ENCODE measurements at regions not wholly inside any gene's neighbourhood (a gene's known extent, or its start where the extent isn't known, plus 50 kb on each side); places are given as distances from the start of the nearest gene placed in this dataset.

DNA sequence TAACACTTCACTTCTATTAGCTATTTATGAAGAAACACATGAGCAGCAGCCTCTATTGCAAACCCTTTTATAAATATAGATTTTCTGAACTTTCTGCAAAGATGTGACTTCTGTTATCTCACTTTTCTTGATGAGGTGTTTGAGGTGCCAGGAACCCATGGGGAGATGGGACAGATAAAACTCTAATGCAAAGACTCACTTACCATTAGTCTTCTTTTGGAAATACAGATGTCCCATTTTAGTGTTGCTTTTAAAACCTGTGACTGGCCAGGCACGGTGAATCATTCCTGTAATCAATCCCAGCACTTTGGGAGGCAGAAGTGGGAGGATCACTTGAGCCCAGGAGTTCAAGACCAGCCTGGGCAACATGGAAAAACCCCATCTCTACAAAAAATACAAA lies 171.3 kb upstream of the GAS1 start:
- no peak for DNase-seq (ENCODE audit: low spot score)

- peak; percentile 10 for DNase-seq (ENCODE audit: low spot score)
These were observed 172.1 kb upstream of the GAS1 start for GRCh38 chr9:87119328-87119881.

DNA sequence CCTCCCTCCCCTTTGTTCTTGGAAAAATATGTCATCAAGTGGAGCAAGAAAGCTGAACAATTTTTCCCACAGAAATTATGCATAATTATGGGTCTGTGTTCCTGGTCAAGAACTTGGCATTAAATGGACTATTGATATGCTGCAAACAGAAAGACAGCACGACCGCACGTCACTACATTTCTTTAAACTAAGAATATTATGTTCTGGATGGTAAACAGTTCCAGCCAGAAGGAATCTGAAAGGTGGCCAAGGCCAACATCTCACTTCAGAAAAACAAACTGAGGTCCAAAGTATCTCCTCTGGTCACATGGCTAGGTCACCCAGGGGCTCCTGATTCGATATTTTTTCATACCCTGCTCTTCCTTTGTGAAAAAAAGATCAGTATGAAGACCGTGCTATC lies 173.3 kb upstream of the GAS1 start:
- DNase-seq (ENCODE audit: low spot score), result no peak

GRCh38 chr9:87122947-87123685 lies 175.8 kb upstream of the GAS1 start:
- DNase-seq (ENCODE audit: low spot score), result no peak

DNA sequence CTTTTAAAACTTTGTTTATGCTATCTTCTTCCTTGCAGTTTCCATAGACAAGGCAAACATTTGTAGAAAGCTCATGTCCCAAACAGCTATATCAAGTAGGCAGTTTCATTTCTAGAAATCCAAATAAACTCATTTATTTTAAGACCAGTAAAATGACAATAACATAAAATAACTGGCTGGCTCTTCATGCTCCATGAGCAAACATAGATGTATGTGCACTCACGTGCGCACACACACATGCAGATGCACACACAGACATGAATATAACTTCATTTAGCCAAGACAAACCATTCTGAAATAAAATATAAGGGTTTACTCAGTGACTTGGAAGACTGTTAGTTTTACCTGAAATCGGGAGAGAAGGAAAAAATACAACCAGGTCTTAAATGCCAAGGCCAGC lies 176.5 kb upstream of the GAS1 start:
- no peak for DNase-seq (ENCODE audit: low spot score)

DNA sequence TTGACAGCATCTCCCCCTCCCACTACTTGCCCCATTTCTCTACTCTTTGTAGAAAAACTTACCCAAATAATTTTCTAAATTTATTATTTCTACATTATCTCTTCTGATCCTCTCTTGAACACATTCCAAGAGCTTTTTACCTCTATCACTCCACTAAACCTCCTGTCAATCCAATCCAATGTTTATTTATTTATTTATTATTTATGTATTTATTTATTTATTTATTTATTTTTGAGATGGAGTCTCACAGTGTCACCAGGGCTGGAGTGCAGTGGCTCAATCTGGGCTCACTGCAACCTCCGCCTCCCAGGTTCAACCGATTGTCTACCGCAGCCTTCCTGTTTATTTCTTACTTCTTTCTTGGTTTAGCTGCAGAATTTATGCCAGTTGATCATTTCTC lies 178.5 kb upstream of the GAS1 start:
- DNase-seq (ENCODE audit: low spot score), result no peak

DNA sequence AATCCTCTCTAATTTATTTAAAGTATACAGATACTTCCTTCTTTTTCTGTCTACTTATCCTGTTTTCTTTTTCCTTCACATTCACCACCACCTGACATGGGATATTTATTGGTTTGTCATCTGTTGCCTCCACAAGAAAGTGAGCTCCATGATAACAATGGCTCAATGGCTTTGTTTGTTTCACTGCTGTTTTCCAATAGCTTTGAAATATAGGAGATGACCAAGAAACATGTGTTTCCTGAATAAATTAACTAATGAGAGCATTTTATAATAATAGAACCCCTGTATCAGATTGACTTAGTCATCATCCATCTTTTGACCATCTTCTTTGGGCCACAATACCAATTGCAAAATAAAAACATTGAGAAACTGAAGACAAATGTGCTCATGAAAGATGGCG lies 180.2 kb upstream of the GAS1 start:
- DNase-seq (ENCODE audit: low spot score), result no peak

- DNase-seq (ENCODE audit: low spot score), result no peak
These were observed 180.8 kb upstream of the GAS1 start for GRCh38 chr9:87127978-87128614.

DNA sequence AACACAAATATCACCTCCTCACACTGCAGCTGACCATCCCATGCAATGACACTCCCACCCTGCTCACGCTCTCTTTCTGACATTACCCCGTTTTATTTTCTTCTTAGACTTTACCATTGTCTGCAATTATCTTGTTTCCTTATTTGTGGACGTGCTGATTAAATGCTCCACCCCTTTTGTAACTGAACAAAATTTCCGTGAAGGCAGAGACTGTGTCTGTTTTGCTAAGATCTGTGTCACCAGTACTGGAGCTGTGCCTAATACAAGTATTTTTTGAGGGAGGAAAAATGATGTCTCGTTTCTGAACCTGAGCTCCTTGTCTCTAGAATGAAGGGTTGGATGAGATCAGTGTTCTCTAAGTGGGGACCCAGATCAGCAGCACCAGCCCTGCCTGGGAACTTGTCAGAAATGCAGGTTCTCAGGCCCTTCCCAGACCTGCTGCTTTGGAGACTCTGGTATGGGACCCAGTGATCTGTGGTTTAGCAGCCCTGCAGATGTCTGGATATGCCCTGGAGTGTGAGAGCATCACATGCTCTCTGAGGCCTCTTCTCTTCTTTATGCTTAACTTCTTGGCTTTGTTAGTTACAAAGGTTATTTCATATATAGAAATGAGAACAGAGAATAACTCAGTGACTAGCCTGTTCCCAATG lies 181.7 kb upstream of the GAS1 start:
- no peak for DNase-seq (ENCODE audit: low spot score)

DNA sequence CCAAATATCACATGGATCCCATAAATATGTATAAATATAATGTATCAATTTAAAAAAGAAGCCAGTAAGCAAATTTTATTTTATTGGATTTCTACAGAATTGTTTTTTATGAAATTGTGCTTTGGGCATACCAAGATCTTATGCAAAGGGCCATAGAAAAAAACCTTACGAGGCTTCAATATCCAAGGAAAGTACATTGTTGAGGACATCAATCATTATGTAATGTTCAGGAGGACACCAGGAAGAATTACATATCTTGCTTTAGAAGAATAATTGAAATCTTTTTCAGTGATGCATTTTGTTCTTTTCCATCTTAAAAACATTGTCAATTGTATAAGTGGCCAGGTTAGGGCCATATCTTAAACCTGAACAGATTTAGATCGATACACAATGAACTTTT lies 187.8 kb upstream of the GAS1 start:
- no peak for DNase-seq (ENCODE audit: low spot score)

- DNase-seq (ENCODE audit: low spot score), result peak; percentile 24
These were observed 190.4 kb upstream of the GAS1 start for GRCh38 chr9:87137718-87138117.

GRCh38 chr9:87138128-87139040 lies 191.1 kb upstream of the GAS1 start:
- DNase-seq (ENCODE audit: low spot score), result no peak

GRCh38 chr9:87139099-87139730 lies 191.9 kb upstream of the GAS1 start:
- no peak for DNase-seq (ENCODE audit: low spot score)

GRCh38 chr9:87140142-87140541 lies 192.8 kb upstream of the GAS1 start:
- DNase-seq (ENCODE audit: low spot score), result no peak

DNA sequence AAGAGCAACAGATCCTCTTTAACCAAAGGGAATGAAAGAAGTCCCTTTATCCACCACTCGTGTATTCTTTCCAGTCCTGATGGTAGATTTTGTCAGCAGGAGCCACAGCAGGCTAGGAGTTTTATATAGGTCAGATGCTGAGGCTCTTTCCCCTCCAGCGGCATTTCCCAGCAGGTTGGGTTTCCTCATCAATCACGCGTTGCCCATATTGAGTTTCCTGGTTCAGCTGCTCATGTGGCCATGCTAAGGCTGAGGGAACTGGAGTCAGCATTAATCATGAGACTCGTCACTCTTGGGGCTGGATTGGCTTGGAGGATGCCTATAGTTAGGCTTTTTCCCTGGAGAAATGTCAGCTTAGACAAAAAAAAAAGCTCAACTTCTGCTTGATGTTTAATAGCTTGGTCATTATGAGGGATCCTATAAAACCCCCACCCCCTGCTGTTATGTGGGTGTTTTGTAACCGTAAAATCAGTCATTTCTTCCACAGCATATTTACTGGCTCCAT lies 193.4 kb upstream of the GAS1 start:
- DNase-seq (ENCODE audit: low spot score), result no peak

DNA sequence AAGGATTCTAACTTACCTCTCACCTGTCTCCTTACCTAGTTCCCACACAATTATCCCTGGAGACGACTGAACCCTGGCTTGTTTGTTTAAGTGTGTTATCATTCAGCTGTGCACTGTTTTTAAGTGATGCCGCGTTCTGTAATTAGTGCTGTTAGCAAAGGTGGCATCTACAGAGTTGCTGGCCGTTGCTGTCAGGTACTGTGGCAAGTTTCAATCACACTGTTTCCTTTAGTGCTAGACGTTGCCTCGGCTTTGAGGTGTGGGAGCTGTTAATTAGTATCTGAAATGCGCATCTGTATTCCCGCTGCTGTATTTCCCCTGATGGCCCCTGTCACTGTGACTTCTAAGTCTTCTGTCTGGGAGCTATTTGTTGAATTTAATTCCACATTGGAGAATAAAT lies 193.8 kb upstream of the GAS1 start:
- no peak for DNase-seq (ENCODE audit: low spot score)

- DNase-seq (ENCODE audit: low spot score), result no peak
These were observed 199.6 kb upstream of the GAS1 start for GRCh38 chr9:87146933-87147332.

DNA sequence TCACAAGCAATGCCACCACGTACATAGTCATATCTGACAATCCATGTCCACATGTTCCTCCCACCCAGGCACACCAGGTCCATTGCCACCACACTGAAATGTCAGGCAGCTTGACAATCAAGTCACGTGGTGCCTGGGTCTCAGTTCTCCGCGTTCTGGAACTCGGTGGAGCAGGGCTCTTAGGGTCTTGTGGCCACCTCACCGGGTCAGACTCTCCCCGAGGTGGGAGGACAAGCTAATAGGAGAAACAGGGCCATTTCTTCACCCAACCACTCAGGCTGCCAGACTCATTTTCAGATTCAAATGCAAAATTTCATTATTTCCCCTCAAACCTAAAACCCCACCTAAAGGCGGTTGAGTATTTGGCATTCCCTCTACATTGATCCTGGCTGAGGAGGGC lies 200.5 kb upstream of the GAS1 start:
- no peak for DNase-seq (ENCODE audit: low spot score)

DNA sequence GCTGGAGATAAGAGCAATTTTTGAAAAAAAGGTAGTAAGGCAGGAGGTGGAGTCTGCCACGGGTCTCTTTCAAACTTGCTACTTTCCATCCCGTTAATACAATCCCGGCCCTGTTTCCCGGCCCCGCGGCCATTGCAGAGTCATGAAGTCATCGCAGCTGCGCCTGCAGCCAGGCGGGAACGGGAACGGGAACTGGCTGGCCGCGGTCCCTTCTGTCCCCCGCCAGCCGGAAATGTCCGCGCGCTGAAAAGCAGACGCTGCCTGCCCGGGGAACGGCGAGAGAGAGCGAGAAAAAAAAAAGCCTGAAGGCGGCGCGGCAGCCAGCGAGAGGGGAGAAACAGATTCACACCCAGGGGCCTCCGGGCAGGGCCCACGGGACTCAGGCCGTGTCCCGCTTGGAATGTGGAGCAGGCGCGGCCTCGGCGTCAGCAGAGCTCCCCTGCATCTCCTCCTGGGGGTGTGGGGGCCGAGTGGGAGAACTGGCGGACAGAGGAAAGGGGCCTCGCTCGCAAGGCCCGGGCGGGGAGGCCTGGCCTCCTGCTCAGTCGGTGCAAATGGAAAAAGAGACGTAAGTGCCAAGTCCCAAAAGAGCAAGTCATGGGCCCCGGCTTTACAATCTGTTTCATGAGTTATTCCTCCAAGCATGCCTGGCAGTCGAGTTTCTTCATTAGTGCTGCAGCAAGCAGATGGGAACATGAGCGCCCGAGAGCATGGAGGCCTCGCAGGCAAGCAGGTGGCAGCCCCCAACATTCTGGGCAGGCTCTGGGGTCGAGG lies 201.2 kb upstream of the GAS1 start:
- peak; percentile 86 for DNase-seq (ENCODE audit: low spot score)

GRCh38 chr9:87149799-87150198 lies 202.5 kb upstream of the GAS1 start:
- DNase-seq (ENCODE audit: low spot score), result no peak

DNA sequence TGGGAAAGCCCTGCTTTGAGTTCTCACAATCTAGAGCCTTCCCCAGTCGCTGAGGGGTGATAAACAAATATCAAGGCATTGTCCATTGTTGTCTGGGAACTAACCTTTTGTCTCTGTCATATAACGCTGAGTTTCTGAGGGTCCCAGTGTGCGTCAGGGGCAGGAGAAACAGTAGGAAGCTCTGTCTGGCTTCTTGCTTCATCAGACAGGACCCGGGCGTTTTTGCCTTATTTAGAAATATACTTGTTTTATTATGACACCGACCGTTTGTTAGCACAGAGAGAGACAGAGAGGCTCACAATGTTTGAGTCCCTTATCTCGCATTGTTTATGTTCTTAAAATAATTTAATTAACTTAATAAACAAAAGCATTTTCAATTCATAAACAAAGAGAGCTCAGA lies 204.9 kb upstream of the GAS1 start:
- DNase-seq (ENCODE audit: low spot score), result no peak
